PC-9 (cell line): ENCODE measurements at regions not wholly inside any gene's neighbourhood (a gene's known extent, or its start where the extent isn't known, plus 50 kb on each side); places are given as distances from the start of the nearest gene placed in this dataset.

Source experiments
- BruUV-seq: library from RNA; stranded (reverse); fragments of 400-500 nt; replicated peaks from 2 replicates; lab custom pipeline; 2021; lab: Mats Ljungman, UMichigan
- CTCF ChIA-PET: fragments of 300-600 bp; sonication (Branson Sonifier 250); formaldehyde crosslinking; loops from one replicate; lab custom pipeline; 2022; ENCODE audit warnings: antibody characterized with exemption; lab: Charles Lee
- POLR2A ChIA-PET: fragments of 300-600 bp; sonication (Branson Sonifier 250); formaldehyde crosslinking; loops from one replicate; lab custom pipeline; 2022; ENCODE audit warnings: antibody characterized with exemption; ENCODE audit not compliant: unreplicated experiment; lab: Charles Lee
- DNase-seq, 2 experiments: peaks; one replicate each; pipeline versions ENCODE4 v3.0.0 to v3.0.0-alpha.2; 2015 to 2022; ENCODE audit warnings: mixed read lengths in 1 of 2
- H2AFZ ChIP-seq: fragments of 200-600 bp; sonication (generic); 2 replicates; pipeline ENCODE4 v1.8.1; 2017; ENCODE audit warnings: antibody characterized with exemption
- H3F3A ChIP-seq: fragments of 200-600 bp; sonication (generic); 2 replicates; pipeline ENCODE4 v1.8.1; 2017; ENCODE audit warnings: antibody characterized with exemption, mild to moderate bottlenecking, low read depth; ENCODE audit not compliant: insufficient read depth
- H3K27ac ChIP-seq: fragments of 200-600 bp; sonication (generic); 2 replicates; pipeline ENCODE4 v1.6.1; 2016; ENCODE audit warnings: mixed run types
- H3K27me3 ChIP-seq: fragments of 200-600 bp; sonication (generic); 2 replicates; pipeline ENCODE4 v1.6.1; 2016; ENCODE audit warnings: low read depth, mixed run types; ENCODE audit not compliant: insufficient read depth
- H3K36me3 ChIP-seq: fragments of 200-600 bp; sonication (generic); 2 replicates; pipeline ENCODE4 v1.6.1; 2016; ENCODE audit warnings: low read depth, mixed run types
- H3K4me1 ChIP-seq: fragments of 200-600 bp; sonication (generic); replicated peaks from 2 replicates; pipeline ENCODE4 v1.6.1; 2016; ENCODE audit warnings: mixed run types; ENCODE audit not compliant: insufficient read depth
- H3K4me2 ChIP-seq: fragments of 200-600 bp; sonication (generic); 2 replicates; pipeline ENCODE4 v1.6.1; 2017; ENCODE audit warnings: mixed run types
- H3K4me3 ChIP-seq: fragments of 200-600 bp; sonication (generic); 2 replicates; pipeline ENCODE4 v1.6.1; 2016; ENCODE audit warnings: mixed run types
- H3K79me2 ChIP-seq: fragments of 200-600 bp; sonication (generic); 2 replicates; pipeline ENCODE4 v1.6.1; 2017; ENCODE audit warnings: low read depth, mixed run types
- H3K9me2 ChIP-seq: fragments of 200-600 bp; sonication (generic); 2 replicates; pipeline ENCODE4 v1.8.1; 2017; ENCODE audit warnings: mild to moderate bottlenecking; ENCODE audit not compliant: insufficient read depth
- H3K9me3 ChIP-seq: fragments of 200-600 bp; sonication (generic); 2 replicates; pipeline ENCODE4 v1.8.1; 2016; ENCODE audit warnings: low read depth; ENCODE audit not compliant: insufficient read depth
- H4K20me1 ChIP-seq: fragments of 200-600 bp; sonication (generic); 2 replicates; pipeline ENCODE4 v1.8.1; 2017; ENCODE audit not compliant: insufficient read depth
- CTCF ChIP-seq: fragments of 200-600 bp; sonication (generic); conservative IDR thresholded peaks from 2 replicates; pipeline ENCODE4 v1.6.1; 2017; ENCODE audit warnings: mixed run types, antibody characterized with exemption, mild to moderate bottlenecking, moderate library complexity
- EZH2 ChIP-seq: fragments of 200-600 bp; sonication (generic); IDR thresholded peaks from 2 replicates; pipeline ENCODE4 v1.8.0; 2017; ENCODE audit warnings: antibody characterized with exemption, low read depth
- intact Hi-C: fragments of 100-400 bp; cut with micrococcal nuclease; formaldehyde crosslinking; loops from one replicate; pipeline ENCODE4 v1.10.0; 2022; ENCODE audit not compliant: unreplicated experiment

- no peaks in the 10 kb centered on the region for H3K9me3 ChIP-seq
- ChIA-PET CTCF (no interaction called here), POLR2A (no interaction called here)
- no peak for DNase-seq
- no peaks in the 10 kb centered on the region for H3K4me1 ChIP-seq
- no TSS peak for BruUV-seq
- no peaks in the 10 kb centered on the region for H4K20me1 ChIP-seq
- intact Hi-C loops: no loop called here
- no peak overlapping the region for H2AFZ ChIP-seq
- no peak overlapping the region for H3K27ac ChIP-seq
- H3K4me2 ChIP-seq: no peak overlapping the region
- H3F3A ChIP-seq: no peaks in the 10 kb centered on the region
- no peaks in the 10 kb centered on the region for H3K36me3 ChIP-seq
- TF ChIP-seq CTCF (no peak), EZH2 (no peak)
- H3K27me3 ChIP-seq: no peaks in the 10 kb centered on the region
- no peaks in the 10 kb centered on the region for H3K9me2 ChIP-seq
- H3K4me3 ChIP-seq: no peak overlapping the region
- H3K79me2 ChIP-seq: no peaks in the 10 kb centered on the region
These were observed 293.7 kb downstream of the C6orf118 start for GRCh38 chr6:165015676-165016075.

DNA sequence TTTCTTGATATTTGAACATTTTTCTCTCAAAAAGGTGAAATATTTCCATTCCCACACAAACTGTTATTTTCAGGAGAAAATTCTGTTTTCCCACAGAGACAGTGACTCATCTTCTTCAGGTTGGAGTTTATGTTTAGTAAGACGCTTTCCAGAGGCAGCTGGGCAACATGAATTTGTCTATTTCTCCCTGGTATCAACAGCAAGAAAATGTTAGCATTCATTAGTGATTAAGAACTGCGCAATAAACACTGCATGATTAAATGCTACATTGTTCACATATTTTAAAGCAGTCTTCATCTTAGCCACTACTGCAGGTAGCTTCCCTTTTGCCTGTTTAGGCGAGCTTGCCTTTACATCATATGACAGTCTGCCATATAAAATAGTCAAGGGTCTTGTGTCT, 295.7 kb downstream of the C6orf118 start:
- Histone ChIP-seq H3K36me3 (no peaks in the 10 kb centered on the region), H3K4me2 (no peak overlapping the region), H3K9me2 (no peaks in the 10 kb centered on the region), H3F3A (no peaks in the 10 kb centered on the region), H3K4me1 (no peaks in the 10 kb centered on the region), H4K20me1 (no peaks in the 10 kb centered on the region), H3K79me2 (no peaks in the 10 kb centered on the region), H3K4me3 (no peak overlapping the region), H2AFZ (no peak overlapping the region), H3K27ac (no peak overlapping the region), H3K9me3 (no peaks in the 10 kb centered on the region), H3K27me3 (no peaks in the 10 kb centered on the region; the same call in 1 of the 2 replicates)
- ChIA-PET CTCF (no interaction called here), POLR2A (no interaction called here)
- no peak for DNase-seq
- TF ChIP-seq CTCF (no peak), EZH2 (no peak)
- intact Hi-C loops: no loop called here
- BruUV-seq: no TSS peak

- TF ChIP-seq CTCF (no peak), EZH2 (no peak)
- no peak for DNase-seq
- H3K4me1 ChIP-seq: no peaks in the 10 kb centered on the region
- CTCF ChIA-PET: no interaction called here
- intact Hi-C loops: no loop called here
- no peaks in the 10 kb centered on the region for H3K9me2 ChIP-seq
- no peak overlapping the region for H3K4me2 ChIP-seq
- no peak overlapping the region for H2AFZ ChIP-seq
- H3K36me3 ChIP-seq: no peaks in the 10 kb centered on the region
- no peak overlapping the region for H3K4me3 ChIP-seq
- no peaks in the 10 kb centered on the region for H3F3A ChIP-seq
- POLR2A ChIA-PET: no interaction called here
- no TSS peak for BruUV-seq
- H4K20me1 ChIP-seq: no peaks in the 10 kb centered on the region
- H3K27me3 ChIP-seq: no peaks in the 10 kb centered on the region; the same call in 1 of the 2 replicates
- H3K79me2 ChIP-seq: no peaks in the 10 kb centered on the region
- no peaks in the 10 kb centered on the region for H3K9me3 ChIP-seq
- H3K27ac ChIP-seq: no peak overlapping the region
These were observed 297.2 kb downstream of the C6orf118 start for GRCh38 chr6:165012183-165012582.
